GM19372 (cell line): ENCODE measurements at regions not wholly inside any gene's neighbourhood (a gene's known extent, or its start where the extent isn't known, plus 50 kb on each side); places are given as distances from the start of the nearest gene placed in this dataset.

Experiments
- ATAC-seq: cut with Tn5 transposase; IDR thresholded peaks from one replicate; pipeline ENCODE4 v1.9.1; 2021; ENCODE audit warnings: mild to moderate bottlenecking, low read depth, moderate library complexity; ENCODE audit not compliant: unreplicated experiment

DNA sequence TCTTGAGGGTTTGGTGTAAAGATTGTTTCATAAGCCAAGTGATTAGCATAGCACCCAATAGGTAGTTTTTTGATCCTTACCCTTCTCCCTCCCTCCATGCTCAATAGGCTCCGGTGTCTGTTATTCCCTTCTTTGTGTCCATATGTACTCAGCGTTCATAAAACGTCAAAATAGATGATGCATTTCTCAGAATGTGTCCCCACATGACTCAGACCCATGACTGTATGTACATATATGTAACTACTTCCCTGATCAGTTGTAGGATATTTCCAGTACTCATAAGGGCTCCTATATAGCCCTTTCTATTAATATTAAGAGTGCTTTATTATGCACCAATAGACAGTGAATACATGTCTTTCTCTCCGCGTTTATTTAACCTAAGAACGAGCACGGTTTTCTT lies 466.9 kb downstream of the KIF20B start:
- ATAC-seq = no peak

DNA sequence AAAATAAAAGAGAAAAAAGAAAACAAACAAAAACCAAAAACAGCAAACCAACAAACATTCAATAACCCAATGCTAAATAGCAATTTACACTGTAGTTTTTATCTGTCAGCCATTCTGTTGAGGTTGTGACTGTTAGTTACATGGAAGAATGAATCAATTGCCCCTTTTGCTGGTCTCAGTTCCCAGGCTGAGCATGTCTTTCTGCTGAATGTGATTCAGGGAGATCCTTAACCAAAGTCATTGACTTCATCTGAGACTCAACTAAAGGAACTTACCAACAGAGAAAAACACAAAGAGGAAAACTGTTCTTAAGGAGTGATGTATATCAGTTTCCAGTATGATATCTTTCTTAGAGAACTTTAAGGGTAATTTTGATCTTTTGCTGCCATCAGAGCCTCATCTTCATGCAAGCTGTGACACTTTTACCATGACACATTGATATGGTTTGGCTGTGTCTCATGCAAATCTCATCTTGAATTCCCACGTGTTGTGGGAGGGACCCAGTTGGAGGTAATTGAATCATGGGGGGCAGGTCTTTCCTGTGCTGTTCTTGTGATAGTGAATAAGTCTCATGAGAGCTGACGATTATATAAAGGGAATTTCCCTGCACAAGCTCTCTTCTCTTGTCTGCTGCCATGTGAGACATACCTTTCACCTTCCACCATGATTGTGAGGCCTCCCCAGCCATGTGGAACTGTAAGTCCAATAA lies 469.8 kb downstream of the KIF20B start:
- no peak for ATAC-seq

DNA sequence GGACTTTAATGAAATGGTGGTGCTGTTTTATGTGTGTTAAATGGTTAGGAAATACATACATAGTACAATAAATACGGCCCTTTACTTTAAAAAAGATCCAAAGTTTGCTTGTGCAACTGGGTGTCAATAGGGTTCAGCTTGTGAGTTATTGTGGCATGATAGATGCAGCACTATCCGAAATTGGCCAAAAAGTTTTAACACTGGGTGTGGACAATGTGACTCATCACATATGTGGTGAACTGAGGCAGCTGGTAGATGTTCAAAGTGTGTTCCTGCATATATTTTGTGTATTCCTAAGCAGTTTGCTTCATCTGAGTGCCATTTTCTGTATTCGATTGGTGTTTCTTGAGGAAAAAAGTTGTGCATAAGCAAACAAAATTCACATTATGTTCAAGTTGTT lies 473.1 kb downstream of the KIF20B start:
- ATAC-seq = no peak

DNA sequence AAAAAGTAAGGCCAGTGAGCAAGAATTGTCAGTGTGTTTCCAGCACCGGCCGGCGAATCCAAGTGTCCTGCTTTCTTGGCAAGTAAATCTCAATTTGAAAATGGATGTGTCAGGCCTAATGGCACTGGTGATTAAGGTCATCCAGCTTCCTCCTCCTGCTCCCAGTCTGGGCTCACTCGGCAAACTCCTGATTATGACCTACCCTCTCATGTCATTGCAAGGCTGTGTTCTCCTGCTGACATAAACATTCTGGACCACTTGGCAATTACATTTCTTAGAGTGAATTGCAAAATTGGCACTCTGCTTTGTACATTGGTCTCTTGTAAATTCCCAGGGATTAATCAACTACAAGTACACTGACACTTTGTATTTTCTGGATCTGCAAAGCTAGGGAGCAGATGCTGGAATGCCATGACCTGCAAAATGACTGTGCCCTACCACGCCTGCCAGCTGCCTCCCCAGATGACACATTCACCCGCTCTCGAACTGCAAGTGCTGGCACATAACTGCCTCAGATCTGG lies 473.8 kb downstream of the KIF20B start:
- ATAC-seq = no peak

DNA sequence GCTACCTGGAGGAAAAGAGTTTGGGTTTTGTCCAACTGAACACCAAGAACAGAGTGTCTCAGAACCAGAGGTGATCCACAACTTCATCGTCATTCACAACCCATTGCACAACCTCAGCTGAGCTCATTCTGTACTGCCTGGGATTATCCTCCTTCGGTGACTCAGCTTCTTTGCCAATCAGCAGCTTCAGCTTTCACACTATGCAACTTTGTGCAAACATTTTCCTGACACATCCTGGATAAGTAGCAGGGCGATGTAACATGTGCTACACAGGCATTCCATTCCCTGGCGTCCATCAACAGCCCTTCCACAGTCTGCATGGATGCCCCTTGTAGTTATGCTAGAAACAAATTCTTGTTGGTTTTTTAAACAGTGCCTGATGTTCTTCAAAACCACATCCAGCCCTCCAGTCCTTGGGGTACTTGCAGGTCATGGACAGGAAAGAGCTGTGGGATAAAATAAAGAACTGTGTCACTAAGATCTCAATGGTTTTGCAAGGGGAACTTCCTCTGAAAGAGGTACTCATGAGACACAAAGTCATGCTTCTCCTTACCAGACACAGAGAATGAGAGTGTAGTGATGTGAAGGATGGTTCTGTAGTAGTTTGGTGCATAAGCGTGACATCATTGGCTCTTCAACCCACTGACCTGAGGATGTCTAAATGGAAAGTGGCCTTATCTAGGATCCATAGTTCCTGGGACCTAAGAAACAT lies 478.5 kb downstream of the KIF20B start:
- ATAC-seq = no peak

- ATAC-seq = no peak
These were observed 479.7 kb downstream of the KIF20B start for GRCh38 chr10:90180886-90181691.

DNA sequence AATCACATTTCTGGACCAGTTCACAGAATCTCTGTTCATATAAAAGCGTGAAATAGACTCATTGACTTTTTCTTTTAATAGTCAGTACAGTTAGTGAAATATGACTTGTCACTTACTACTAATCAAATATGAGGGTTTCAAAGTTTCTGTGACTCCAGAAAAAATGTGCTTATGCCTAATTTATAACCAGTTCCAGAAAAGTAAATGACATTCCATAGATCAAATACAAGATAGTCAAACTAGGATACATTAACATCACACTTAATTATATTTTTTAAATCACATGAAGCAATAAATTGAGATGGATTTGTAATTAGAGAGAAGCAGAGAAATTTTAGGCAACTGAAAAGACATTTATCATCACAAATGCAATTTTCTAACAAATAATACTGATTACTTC lies 491.4 kb downstream of the KIF20B start:
- ATAC-seq = no peak

- ATAC-seq = no peak
These were observed 492.0 kb downstream of the KIF20B start for GRCh38 chr10:90193240-90193985.

DNA sequence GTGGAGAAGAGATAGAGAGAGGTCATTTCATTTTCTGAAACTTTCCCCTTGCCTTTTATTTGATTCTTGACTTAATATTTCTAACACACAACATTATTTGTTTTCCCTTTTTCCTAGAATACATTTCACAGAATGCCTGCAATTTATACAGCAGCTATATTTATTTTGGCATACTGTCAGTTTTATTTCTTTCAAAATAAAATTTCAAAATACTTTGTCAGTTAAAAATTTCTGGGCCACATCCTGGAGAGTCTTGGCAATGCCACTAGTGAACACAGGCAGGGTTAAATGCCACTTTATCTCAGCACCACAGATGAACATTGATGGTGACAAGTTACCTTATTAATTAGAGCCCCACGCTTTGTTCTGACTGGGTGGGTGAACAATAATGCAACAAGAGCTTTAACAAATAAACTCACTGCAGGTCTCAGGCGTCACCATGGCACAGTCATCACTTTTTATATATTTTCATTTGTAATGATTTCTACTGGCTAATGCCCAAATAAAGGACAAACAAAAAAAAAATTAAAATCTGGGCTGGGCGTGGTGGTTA lies 494.0 kb downstream of the KIF20B start:
- no peak for ATAC-seq

DNA sequence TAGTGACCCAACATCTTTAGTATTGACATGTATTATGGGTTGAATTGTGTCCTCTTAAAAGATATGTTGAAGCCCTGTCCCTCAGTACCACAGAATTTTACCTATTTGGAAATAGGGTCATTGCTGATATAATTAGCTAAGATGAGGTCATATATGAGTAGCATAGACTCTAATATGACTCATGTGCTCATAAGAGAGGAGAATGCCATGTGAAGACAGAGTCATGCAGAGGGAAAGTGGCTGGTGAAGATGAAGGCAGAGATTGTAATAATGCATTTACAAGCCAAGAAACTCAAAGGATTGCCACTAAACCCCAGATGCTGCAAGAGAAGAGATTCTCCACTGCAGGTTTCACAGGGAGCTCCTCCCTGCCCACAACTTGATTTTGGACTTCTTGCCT lies 496.4 kb downstream of the KIF20B start:
- no peak for ATAC-seq

GRCh38 chr10:90199093-90199492 lies 497.7 kb downstream of the KIF20B start:
- ATAC-seq = no peak

DNA sequence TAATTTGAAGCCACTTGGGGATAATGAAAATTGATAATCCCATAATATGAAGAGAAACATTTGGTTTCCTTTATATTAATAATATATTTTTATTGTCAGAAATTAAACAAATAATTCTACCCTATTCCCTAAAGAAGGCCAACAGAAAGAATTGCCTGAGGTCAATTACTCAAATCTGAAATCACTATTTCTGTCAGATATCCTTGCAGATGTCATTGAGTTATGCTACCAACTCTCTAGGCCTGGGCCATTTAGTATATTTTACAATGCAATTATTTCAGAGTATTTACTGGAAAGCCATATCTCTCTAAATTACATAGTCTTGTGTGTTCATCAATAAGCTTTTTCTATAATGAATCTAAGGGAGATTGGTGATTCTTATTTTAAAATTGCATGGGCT lies 498.1 kb downstream of the KIF20B start:
- no peak for ATAC-seq

DNA sequence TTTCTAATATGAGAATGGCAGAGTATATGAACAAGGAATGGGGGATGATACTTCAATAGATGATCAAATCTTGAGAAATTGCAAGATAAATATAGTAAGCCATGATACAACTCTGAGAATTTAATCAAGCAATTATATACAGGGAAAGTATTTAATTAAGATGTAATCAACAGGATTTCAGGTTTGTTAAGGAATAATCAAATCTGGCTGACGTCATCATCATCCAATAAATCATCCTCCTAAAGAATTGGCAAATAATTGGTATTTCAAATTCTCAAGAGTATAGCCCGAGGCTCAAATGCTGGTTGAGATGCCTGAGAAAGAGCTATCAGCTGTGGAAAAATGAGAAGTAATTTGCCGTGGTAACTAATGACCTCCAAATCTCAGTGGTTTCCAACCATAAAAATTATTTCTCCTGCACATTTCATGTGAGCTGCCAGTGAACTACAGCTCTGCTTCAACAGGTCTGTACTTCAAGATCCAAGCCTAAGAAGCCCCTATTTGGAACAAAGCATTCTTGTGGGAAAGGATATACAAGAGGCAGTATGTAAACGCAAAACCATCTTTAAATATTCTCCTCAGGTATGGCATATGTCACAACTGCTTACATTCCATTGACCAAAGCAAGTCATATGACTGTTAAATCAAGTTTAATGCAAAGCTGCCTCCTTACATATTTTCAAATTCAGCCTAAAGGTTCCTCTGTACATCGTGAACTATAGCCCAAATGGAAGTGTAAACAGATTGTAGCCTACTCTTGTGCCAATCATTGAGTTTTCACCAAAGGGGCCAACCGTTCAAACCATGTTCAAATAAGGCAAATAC lies 503.0 kb downstream of the KIF20B start:
- ATAC-seq = no peak

DNA sequence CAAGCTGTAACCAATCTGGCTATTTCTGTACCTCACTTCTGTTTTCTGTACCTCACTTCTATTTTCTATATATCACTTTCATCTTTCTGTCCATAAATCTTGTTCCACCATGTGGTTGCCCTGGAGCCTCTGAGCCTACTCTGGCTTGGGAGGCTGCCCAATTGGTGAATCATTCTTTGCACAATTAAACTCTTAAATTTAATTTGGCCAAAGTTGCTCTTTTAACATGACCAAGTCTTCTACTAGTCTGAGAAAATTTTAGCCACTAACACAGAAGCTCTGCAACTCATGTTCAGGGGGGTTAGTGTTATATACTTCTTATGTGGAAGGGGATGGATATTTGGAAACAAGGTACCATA lies 503.5 kb downstream of the KIF20B start:
- ATAC-seq = no peak

DNA sequence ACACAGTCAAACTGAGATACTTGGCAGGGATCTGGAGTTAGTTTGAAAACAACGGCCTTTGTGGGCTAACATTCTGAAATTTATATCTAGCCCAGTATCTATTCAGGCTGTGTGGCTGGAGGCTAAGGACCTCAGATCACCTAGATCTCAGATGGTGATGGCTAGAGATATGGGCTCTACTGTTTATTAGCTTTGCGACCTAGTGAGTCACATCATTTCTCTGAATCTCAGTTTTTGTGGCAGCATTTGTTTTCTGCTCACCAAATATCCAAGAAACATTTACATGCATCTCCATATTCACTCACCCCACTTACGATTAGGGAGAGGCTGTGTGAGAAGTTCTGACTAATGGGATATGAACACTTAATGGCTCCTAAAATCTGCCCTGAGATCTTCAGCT lies 503.9 kb downstream of the KIF20B start:
- no peak for ATAC-seq

DNA sequence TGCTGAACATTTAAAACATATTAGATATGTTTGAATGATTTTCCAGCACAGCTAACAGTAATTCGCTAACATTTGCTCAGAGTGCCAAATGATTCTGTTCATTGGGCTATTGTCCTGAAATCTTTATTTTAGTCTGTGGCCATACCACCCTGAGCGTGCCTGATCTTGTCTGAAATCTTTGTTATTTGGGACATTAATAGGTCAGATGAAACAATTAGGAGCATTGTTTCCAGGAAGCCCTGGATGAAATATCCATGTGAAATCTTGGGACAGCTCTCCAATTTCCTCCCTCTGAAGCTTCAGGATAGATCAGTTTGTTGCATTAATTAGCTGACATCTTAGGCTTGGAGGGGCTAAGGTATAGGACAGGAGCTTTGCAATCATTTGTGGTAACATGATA lies 512.0 kb downstream of the KIF20B start:
- ATAC-seq = no peak

DNA sequence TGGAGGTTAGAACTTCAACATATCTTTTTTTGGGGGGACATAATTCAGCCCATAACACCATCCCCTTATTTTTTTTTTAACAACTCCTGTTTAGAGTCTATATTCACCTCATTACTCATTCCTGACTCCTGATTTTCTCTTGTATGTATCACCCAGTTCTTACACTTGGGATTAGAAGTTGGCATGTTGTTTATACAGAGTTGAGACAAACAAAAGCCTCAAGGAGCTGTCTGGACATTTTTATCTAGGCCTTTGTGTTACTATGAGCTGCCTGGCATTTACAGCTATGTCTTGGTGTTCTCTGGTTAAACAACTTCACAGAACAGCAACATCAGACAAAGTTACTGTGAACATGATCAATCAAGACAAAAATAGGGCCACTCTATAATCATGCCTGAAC lies 517.5 kb downstream of the KIF20B start:
- no peak for ATAC-seq

DNA sequence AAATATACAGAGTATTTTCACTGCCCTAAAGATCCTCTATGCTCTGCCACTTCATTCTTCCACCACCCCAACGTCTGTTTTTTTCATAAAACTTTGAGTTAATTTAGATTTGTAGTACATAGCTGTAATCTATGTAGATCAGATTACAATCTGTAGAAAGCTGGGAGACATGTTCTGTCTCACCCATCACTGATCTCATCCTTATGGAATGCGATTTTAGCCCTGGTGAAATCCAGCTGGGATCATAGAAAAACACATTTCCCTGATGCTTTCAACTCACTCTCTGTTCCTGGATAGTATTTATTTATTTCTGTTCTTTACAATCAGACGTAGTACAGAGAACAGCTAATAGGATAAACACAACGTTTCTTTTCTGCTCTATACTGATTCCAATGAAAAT lies 521.0 kb downstream of the KIF20B start:
- no peak for ATAC-seq

- ATAC-seq = no peak
These were observed 521.5 kb downstream of the KIF20B start for GRCh38 chr10:90222939-90223338.
